HepG2 (cell line): ENCODE measurements at regions not wholly inside any gene's neighbourhood (a gene's known extent, or its start where the extent isn't known, plus 50 kb on each side); places are given as distances from the start of the nearest gene placed in this dataset.

Experiments
- ATAC-seq: fragments of 200-7000 bp; cut with Tn5 transposase; 3 replicates; pipeline ENCODE4 v1.9.1; 2020; ENCODE audit warnings: mild to moderate bottlenecking, moderate library complexity
- BruUV-seq: library from RNA; stranded (reverse); fragments of 400-500 nt; replicated peaks from 2 replicates; lab custom pipeline; 2021; lab: Mats Ljungman, UMichigan
- CTCF ChIA-PET: fragments of 300-600 bp; formaldehyde crosslinking; extraction: SDS; loops from one replicate; lab custom pipeline; 2021; ENCODE audit warnings: low total read pairs, inconsistent platforms, low intra/inter-chr PET ratio; lab: Yijun Ruan, JAX
- POLR2A ChIA-PET: fragments of 350-600 bp; sonication (Branson Sonifier 250); formaldehyde crosslinking; loops from one replicate; lab custom pipeline; 2020; ENCODE audit warnings: antibody characterized with exemption, inconsistent platforms; lab: Yijun Ruan, JAX
- DNase-seq: peaks from one replicate; pipeline ENCODE4 v3.0.0-alpha.2; 2015; ENCODE audit warnings: low spot score
- FAIRE-seq: peaks from 3 replicates; lab custom pipeline; 2011; peaks lifted over from hg19 to GRCh38; lab: Jason Lieb, UNC
- H2AFZ ChIP-seq: one replicate; pipeline ENCODE4 v1.6.1; 2011; ENCODE audit warnings: low read length, inconsistent platforms
- H3K27ac ChIP-seq: fragments of 300-600 bp; 3 replicates; pipeline ENCODE4 v1.8.0; 2011; ENCODE audit warnings: mixed run types, mild to moderate bottlenecking, mixed read lengths, low read length, inconsistent platforms; ENCODE audit not compliant: insufficient read depth; ENCODE audit errors: extremely low read length
- H3K27me3 ChIP-seq, 2 experiments: fragments of 200-600 bp in 1 of 2; 2 replicates in 1 of 2; 3 replicates in 1 of 2; pipeline versions ENCODE4 v1.6.0 to v1.8.0; 2011; ENCODE audit warnings: low read length in 2 of 2, mild to moderate bottlenecking in 2 of 2, moderate library complexity in 2 of 2, inconsistent platforms in 1 of 2; ENCODE audit not compliant: insufficient read depth in 2 of 2, control insufficient read depth in 1 of 2
- H3K36me3 ChIP-seq, 2 experiments: fragments of 200-600 bp in 1 of 2; replicated peaks in 1 of 2; 2 replicates in 1 of 2; 3 replicates in 1 of 2; pipeline versions ENCODE4 v1.5.1 to v1.8.0; 2011; ENCODE audit warnings: low read length in 2 of 2, inconsistent platforms in 1 of 2; ENCODE audit not compliant: insufficient read depth in 2 of 2, control insufficient read depth in 1 of 2
- H3K4me1 ChIP-seq: 2 replicates; pipeline ENCODE4 v1.5.1; 2012; ENCODE audit warnings: low read length, inconsistent platforms; ENCODE audit not compliant: insufficient read depth
- H3K4me2 ChIP-seq: 2 replicates; pipeline ENCODE4 v1.6.0; 2011; ENCODE audit warnings: low read depth, low read length, inconsistent platforms
- H3K4me3 ChIP-seq, 3 experiments: fragments of 200-600 bp in 1 of 3; sonication (generic), shearing (Covaris generic) in 1 of 3; replicated peaks in 1 of 3; 2 replicates each; pipeline ENCODE4 v1.5.1; 2011 to 2016; ENCODE audit warnings: low read length in 3 of 3, inconsistent platforms in 2 of 3, low read depth in 2 of 3, mild to moderate bottlenecking in 2 of 3, control low read depth in 1 of 3, mixed read lengths in 1 of 3; ENCODE audit not compliant: insufficient read depth in 1 of 3
- H3K79me2 ChIP-seq: one replicate; pipeline ENCODE4 v1.6.1; 2011; ENCODE audit warnings: low read length, inconsistent platforms; ENCODE audit not compliant: insufficient read depth
- H3K9ac ChIP-seq: 2 replicates; pipeline ENCODE4 v1.6.0; 2011; ENCODE audit warnings: mild to moderate bottlenecking, low read depth, low read length, inconsistent platforms; ENCODE audit not compliant: insufficient read depth
- H3K9me3 ChIP-seq: 2 replicates; pipeline ENCODE4 v1.5.1; 2012; ENCODE audit warnings: mild to moderate bottlenecking, low read length
- H4K20me1 ChIP-seq: 2 replicates; pipeline ENCODE4 v1.6.0; 2011; ENCODE audit warnings: inconsistent platforms, mild to moderate bottlenecking, low read length, moderate library complexity; ENCODE audit not compliant: insufficient read depth
- ATAD3A ChIP-seq: sonication (generic); formaldehyde crosslinking; IDR thresholded peaks from 2 replicates; pipeline ENCODE4 v1.4.0; 2020; ENCODE audit warnings: missing genetic modification reagents
- KLF11 ChIP-seq: IDR thresholded peaks from 2 replicates; pipeline ENCODE4 v1.6.1; 2016; ENCODE audit warnings: missing compliant biosample characterization
- NFE2L1 ChIP-seq: sonication (generic); formaldehyde crosslinking; IDR thresholded peaks from 2 replicates; pipeline ENCODE4 v1.4.0; 2020; ENCODE audit warnings: missing genetic modification reagents, mild to moderate bottlenecking, borderline replicate concordance
- PAWR ChIP-seq: sonication (generic); formaldehyde crosslinking; IDR thresholded peaks from 2 replicates; pipeline ENCODE4 v1.4.0; 2020; ENCODE audit warnings: missing genetic modification reagents, mild to moderate bottlenecking, borderline replicate concordance
- U2AF2 ChIP-seq: fragments of 200-400 bp; formaldehyde crosslinking; IDR thresholded peaks from 2 replicates; pipeline ENCODE4 v1.6.1; 2017; ENCODE audit warnings: low read depth, mild to moderate bottlenecking, low read length
- ZFP36L2 ChIP-seq: sonication (generic); formaldehyde crosslinking; IDR thresholded peaks from 2 replicates; pipeline ENCODE4 v1.4.0; 2020; ENCODE audit warnings: missing genetic modification reagents
- ZNF121 ChIP-seq: sonication (generic); formaldehyde crosslinking; IDR thresholded peaks from 2 replicates; pipeline ENCODE4 v1.5.0; 2020; ENCODE audit warnings: mild to moderate bottlenecking, missing genetic modification reagents
- WGBS: methylation state at CpG from one replicate; pipeline ENCODE4 v1.1.6; 2017; ENCODE audit warnings: low lambda C conversion rate; 5-methylcytosine and 5-hydroxymethylcytosine counted together
- in situ Hi-C: cut with HindIII; loops from 2 replicates; pipeline ENCODE4 v1.10.0; 2017; ENCODE audit warnings: low pct_unique_long_range_greater_than_20kb; ENCODE audit not compliant: extremely low pct_ligation_motif_present
- intact Hi-C: fragments of 100-400 bp; cut with micrococcal nuclease; formaldehyde crosslinking; loops from one replicate; pipeline ENCODE4 v1.10.0; 2022; ENCODE audit not compliant: unreplicated experiment
- TF ChIP-seq, protein P1 (sequence below): sonication (generic); formaldehyde crosslinking; IDR thresholded peaks from 2 replicates; pipeline ENCODE4 v1.9.0; 2022; ENCODE audit warnings: missing genetic modification reagents, mild to moderate bottlenecking, borderline replicate concordance
- TF ChIP-seq, protein P2 (sequence below): IDR thresholded peaks from 2 replicates; pipeline ENCODE4 v1.6.1; 2016
- TF ChIP-seq, protein P3 (sequence below): sonication (generic); formaldehyde crosslinking; conservative IDR thresholded peaks from 2 replicates; pipeline ENCODE4 v1.8.0; 2022; ENCODE audit warnings: missing genetic modification reagents
- TF ChIP-seq, protein P4 (sequence below): sonication (generic); formaldehyde crosslinking; IDR thresholded peaks from 2 replicates; pipeline ENCODE4 v1.5.0; 2020; ENCODE audit warnings: missing genetic modification reagents

DNA sequence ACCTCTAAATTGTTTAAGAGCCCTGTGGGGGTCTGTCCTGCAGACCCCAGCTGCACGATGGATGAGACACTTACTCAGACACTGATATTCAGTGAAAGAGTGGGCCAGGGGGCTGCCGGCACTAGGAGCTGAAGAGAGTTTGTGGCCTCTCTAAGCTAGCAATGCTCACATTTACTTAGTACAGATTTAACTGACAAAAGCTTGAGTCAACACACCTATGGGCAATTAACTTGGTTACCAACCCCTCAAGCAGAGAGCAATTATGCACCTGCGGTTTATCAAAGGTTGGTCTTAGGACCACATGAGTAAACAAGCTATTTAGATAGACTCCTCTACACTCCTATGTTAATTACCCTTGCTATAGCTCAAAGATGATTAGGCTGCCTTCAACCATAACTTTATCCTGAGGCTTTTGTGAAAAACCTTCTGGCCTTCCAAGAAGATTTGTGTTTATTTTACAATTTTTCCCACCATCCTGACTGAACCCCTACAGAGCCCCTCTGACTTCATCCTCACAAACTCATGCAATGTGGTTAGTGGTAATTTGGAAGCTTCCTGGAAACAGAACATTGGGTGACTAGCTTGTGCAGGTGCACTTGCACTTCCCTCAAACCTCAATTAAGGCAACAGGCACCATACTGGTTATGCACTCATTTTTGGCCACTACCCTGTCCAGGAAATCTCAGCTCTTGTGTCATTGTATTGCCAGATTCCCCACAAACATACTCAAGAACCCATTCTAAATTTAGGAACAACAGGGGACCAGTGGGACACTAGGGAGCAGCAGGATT is 234.4 kb upstream of the ITM2A start (continued):
- TF ChIP-seq, protein P1, sequence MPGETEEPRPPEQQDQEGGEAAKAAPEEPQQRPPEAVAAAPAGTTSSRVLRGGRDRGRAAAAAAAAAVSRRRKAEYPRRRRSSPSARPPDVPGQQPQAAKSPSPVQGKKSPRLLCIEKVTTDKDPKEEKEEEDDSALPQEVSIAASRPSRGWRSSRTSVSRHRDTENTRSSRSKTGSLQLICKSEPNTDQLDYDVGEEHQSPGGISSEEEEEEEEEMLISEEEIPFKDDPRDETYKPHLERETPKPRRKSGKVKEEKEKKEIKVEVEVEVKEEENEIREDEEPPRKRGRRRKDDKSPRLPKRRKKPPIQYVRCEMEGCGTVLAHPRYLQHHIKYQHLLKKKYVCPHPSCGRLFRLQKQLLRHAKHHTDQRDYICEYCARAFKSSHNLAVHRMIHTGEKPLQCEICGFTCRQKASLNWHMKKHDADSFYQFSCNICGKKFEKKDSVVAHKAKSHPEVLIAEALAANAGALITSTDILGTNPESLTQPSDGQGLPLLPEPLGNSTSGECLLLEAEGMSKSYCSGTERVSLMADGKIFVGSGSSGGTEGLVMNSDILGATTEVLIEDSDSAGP = no peak
- TF ChIP-seq ATAD3A (CRISPR knock-in tag) (no peak), U2AF2 (no peak), KLF11 (CRISPR knock-in tag) (no peak), ZFP36L2 (CRISPR knock-in tag) (no peak), ZNF121 (no peak), PAWR (CRISPR knock-in tag) (no peak)
- TF ChIP-seq, protein P2, sequence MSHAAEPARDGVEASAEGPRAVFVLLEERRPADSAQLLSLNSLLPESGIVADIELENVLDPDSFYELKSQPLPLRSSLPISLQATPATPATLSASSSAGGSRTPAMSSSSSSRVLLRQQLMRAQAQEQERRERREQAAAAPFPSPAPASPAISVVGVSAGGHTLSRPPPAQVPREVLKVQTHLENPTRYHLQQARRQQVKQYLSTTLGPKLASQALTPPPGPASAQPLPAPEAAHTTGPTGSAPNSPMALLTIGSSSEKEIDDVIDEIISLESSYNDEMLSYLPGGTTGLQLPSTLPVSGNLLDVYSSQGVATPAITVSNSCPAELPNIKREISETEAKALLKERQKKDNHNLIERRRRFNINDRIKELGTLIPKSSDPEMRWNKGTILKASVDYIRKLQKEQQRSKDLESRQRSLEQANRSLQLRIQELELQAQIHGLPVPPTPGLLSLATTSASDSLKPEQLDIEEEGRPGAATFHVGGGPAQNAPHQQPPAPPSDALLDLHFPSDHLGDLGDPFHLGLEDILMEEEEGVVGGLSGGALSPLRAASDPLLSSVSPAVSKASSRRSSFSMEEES (CRISPR knock-in tag) = no peak

DNA sequence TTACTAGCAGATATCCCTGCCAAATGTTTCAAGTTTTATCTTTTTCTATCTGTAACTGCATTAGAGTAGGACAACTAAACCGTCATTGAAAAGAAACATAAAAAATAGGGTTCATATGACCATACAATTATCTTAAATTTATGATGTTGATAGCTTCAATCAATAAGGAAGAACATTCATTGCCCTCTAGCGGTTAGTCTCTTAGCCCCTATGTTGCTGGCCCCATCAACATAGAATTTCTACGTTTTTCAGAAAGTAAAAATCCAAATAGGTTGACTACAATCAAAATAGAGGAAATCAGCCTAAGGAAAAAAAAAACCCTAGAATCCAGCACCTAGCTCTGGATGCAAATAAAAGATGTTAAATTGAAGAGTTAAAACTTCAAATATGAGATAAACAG is 225.1 kb upstream of the ITM2A start:
- intact Hi-C loops = no loop called here
- Histone ChIP-seq H2AFZ (no peak overlapping the region), H3K4me1 (no peaks in the 10 kb centered on the region), H3K4me3 (no peak overlapping the region), H3K9ac (no peak overlapping the region), H3K79me2 (no peaks in the 10 kb centered on the region), H3K27ac (no peak overlapping the region), H3K9me3 (no peaks in the 10 kb centered on the region), H4K20me1 (no peaks in the 10 kb centered on the region), H3K36me3 (no peaks in the 10 kb centered on the region), H3K4me2 (no peak overlapping the region), H3K27me3 (no peaks in the 10 kb centered on the region)
- BruUV-seq = no TSS peak
- in situ Hi-C loops = no loop called here
- no peak for DNase-seq
- TF ChIP-seq, protein P3, sequence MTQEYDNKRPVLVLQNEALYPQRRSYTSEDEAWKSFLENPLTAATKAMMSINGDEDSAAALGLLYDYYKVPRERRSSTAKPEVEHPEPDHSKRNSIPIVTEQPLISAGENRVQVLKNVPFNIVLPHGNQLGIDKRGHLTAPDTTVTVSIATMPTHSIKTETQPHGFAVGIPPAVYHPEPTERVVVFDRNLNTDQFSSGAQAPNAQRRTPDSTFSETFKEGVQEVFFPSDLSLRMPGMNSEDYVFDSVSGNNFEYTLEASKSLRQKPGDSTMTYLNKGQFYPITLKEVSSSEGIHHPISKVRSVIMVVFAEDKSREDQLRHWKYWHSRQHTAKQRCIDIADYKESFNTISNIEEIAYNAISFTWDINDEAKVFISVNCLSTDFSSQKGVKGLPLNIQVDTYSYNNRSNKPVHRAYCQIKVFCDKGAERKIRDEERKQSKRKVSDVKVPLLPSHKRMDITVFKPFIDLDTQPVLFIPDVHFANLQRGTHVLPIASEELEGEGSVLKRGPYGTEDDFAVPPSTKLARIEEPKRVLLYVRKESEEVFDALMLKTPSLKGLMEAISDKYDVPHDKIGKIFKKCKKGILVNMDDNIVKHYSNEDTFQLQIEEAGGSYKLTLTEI (CRISPR knock-in tag) = no peak
- no peak for TF ChIP-seq NFE2L1
- TF ChIP-seq, protein P4, sequence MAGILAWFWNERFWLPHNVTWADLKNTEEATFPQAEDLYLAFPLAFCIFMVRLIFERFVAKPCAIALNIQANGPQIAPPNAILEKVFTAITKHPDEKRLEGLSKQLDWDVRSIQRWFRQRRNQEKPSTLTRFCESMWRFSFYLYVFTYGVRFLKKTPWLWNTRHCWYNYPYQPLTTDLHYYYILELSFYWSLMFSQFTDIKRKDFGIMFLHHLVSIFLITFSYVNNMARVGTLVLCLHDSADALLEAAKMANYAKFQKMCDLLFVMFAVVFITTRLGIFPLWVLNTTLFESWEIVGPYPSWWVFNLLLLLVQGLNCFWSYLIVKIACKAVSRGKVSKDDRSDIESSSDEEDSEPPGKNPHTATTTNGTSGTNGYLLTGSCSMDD (CRISPR knock-in tag) = no peak
- no peak for FAIRE-seq
- ATAC-seq = no peak
- ChIA-PET POLR2A (no interaction called here), CTCF (no interaction called here)
- 0% methylated on average over 3 of the region's 3 CpGs for WGBS
